ENCODE measurements at regions not wholly inside any gene's neighbourhood (a gene's known extent, or its start where the extent isn't known, plus 50 kb on each side); places are given as distances from the start of the nearest gene placed in this dataset.

GRCh38 chr4:55758570-55758969, 61.0 kb upstream of the EXOC1L start:
- H3K4me2 ChIP-seq (replicated peaks; ENCODE audit: extremely low read depth, low read length, poor library complexity, severe bottlenecking), result no peak overlapping the region
- Mint-ChIP-seq H3K27me3 (ENCODE audit: low read depth in 3 of 3) (no peaks in the 10 kb centered on the region), H3K4me3 (no peak overlapping the region), H3K27ac (no peak overlapping the region), H3K9me3 (peaks cover 0 to 2% (median 0%) of the 10 kb centered on the region in 7 donors), H3K36me3 (no peaks in the 10 kb centered on the region), H3K4me1 (no peaks in the 10 kb centered on the region)
- no peaks in the 10 kb centered on the region for H4K20me1 ChIP-seq (ENCODE audit: insufficient read depth, low read length)
- H3K36me3 ChIP-seq (replicated peaks in 1 of 2; ENCODE audit: control insufficient read depth in 1 of 2, insufficient read depth in 2 of 2, low read length in 2 of 2), result no peaks in the 10 kb centered on the region
- no peaks in the 10 kb centered on the region for H3K79me2 ChIP-seq (ENCODE audit: insufficient read depth, low read length)
- 78% methylated on average over 1 of the region's 4 CpGs for WGBS (ENCODE audit: insufficient coverage)
- no peak overlapping the region for H3K9ac ChIP-seq (ENCODE audit: insufficient read depth, low read length, poor library complexity, severe bottlenecking)
- TF ChIP-seq, protein P1, sequence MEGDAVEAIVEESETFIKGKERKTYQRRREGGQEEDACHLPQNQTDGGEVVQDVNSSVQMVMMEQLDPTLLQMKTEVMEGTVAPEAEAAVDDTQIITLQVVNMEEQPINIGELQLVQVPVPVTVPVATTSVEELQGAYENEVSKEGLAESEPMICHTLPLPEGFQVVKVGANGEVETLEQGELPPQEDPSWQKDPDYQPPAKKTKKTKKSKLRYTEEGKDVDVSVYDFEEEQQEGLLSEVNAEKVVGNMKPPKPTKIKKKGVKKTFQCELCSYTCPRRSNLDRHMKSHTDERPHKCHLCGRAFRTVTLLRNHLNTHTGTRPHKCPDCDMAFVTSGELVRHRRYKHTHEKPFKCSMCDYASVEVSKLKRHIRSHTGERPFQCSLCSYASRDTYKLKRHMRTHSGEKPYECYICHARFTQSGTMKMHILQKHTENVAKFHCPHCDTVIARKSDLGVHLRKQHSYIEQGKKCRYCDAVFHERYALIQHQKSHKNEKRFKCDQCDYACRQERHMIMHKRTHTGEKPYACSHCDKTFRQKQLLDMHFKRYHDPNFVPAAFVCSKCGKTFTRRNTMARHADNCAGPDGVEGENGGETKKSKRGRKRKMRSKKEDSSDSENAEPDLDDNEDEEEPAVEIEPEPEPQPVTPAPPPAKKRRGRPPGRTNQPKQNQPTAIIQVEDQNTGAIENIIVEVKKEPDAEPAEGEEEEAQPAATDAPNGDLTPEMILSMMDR (IDR thresholded peaks at IDR 0.05), result no peak
- no peak overlapping the region for H3K4me3 ChIP-seq (replicated peaks in 1 of 3; ENCODE audit: low read depth in 2 of 3, low read length in 3 of 3)
- H3K27ac ChIP-seq (ENCODE audit: low read depth in 1 of 2, low read length in 2 of 2), result no peak overlapping the region
- no peak overlapping the region for H2AFZ ChIP-seq (ENCODE audit: insufficient read depth, low read depth, low read length, poor library complexity, severe bottlenecking)
- H3K27me3 ChIP-seq (ENCODE audit: control insufficient read depth in 2 of 2, insufficient read depth in 2 of 2, low read length in 2 of 2), result no peaks in the 10 kb centered on the region
- H3K9me3 ChIP-seq (replicated peaks in 1 of 2; ENCODE audit: control insufficient read depth in 1 of 2, insufficient read depth in 1 of 2, low read length in 2 of 2), result no peaks in the 10 kb centered on the region
- no peaks in the 10 kb centered on the region for H3K4me1 ChIP-seq (ENCODE audit: control insufficient read depth in 1 of 2, insufficient read depth in 2 of 2, low read length in 2 of 2)
- intact Hi-C loops (cut with micrococcal nuclease), result no loop called here
- DNase-seq, result no peak

DNA sequence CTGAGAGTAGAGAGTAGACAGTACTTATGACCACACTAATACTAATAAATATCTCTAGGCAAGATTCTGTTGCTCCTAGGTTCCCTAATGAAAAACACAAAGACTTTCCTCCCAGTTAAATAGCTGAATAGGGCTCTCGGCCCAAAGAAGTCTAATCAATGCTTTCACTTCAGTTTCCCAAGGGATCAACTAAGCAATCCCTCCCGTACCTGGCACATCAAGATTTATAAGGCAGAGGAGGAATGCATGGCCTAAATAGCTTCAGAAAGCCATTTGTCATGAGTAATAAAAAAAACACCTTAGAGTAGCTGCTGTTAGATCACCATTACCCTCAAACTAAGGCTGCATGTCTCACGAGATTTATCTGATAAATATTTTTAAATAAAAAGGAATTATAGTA, 56.8 kb upstream of the EXOC1L start:
- H3K4me2 ChIP-seq (replicated peaks; ENCODE audit: extremely low read depth, low read length, poor library complexity, severe bottlenecking), result no peak overlapping the region
- no peak overlapping the region for H3K27ac ChIP-seq (ENCODE audit: low read depth in 1 of 2, low read length in 2 of 2)
- H3K36me3 ChIP-seq (replicated peaks in 1 of 2; ENCODE audit: control insufficient read depth in 1 of 2, insufficient read depth in 2 of 2, low read length in 2 of 2), result no peaks in the 10 kb centered on the region
- intact Hi-C loops (cut with micrococcal nuclease), result no loop called here
- Mint-ChIP-seq H3K36me3 (no peaks in the 10 kb centered on the region), H3K4me1 (no peaks in the 10 kb centered on the region), H3K4me3 (no peak overlapping the region), H3K9me3 (peaks cover 0 to 2% (median 0%) of the 10 kb centered on the region in 7 donors), H3K27me3 (ENCODE audit: low read depth in 3 of 3) (peaks cover 0 to 2% (median 0%) of the 10 kb centered on the region in 3 donors), H3K27ac (no peak overlapping the region)
- no peaks in the 10 kb centered on the region for H3K27me3 ChIP-seq (ENCODE audit: control insufficient read depth in 2 of 2, insufficient read depth in 2 of 2, low read length in 2 of 2)
- H4K20me1 ChIP-seq (ENCODE audit: insufficient read depth, low read length), result no peaks in the 10 kb centered on the region
- TF ChIP-seq, protein P1 (IDR thresholded peaks at IDR 0.05), result no peak
- no peak overlapping the region for H2AFZ ChIP-seq (ENCODE audit: insufficient read depth, low read depth, low read length, poor library complexity, severe bottlenecking)
- H3K4me1 ChIP-seq (ENCODE audit: control insufficient read depth in 1 of 2, insufficient read depth in 2 of 2, low read length in 2 of 2), result no peaks in the 10 kb centered on the region
- no peak for DNase-seq
- no CpG with 5 or more reads among the region's 3 CpGs for WGBS (ENCODE audit: insufficient coverage)
- H3K79me2 ChIP-seq (ENCODE audit: insufficient read depth, low read length), result no peaks in the 10 kb centered on the region
- no peak overlapping the region for H3K4me3 ChIP-seq (replicated peaks in 1 of 3; ENCODE audit: low read depth in 2 of 3, low read length in 3 of 3)
- H3K9ac ChIP-seq (ENCODE audit: insufficient read depth, low read length, poor library complexity, severe bottlenecking), result no peak overlapping the region
- H3K9me3 ChIP-seq (replicated peaks in 1 of 2; ENCODE audit: control insufficient read depth in 1 of 2, insufficient read depth in 1 of 2, low read length in 2 of 2), result no peaks in the 10 kb centered on the region

Measured in CD14-positive monocyte (primary cell).